GM18909 (cell line): ENCODE measurements at regions not wholly inside any gene's neighbourhood (a gene's known extent, or its start where the extent isn't known, plus 50 kb on each side); places are given as distances from the start of the nearest gene placed in this dataset.

Experiments
- ATAC-seq: cut with Tn5 transposase; IDR thresholded peaks from one replicate; pipeline ENCODE4 v1.9.1; 2021; ENCODE audit warnings: mild to moderate bottlenecking; ENCODE audit not compliant: unreplicated experiment, poor library complexity

- ATAC-seq, result no peak
These were observed 188.5 kb upstream of the KLF14 start for GRCh38 chr7:130922206-130923112.

DNA sequence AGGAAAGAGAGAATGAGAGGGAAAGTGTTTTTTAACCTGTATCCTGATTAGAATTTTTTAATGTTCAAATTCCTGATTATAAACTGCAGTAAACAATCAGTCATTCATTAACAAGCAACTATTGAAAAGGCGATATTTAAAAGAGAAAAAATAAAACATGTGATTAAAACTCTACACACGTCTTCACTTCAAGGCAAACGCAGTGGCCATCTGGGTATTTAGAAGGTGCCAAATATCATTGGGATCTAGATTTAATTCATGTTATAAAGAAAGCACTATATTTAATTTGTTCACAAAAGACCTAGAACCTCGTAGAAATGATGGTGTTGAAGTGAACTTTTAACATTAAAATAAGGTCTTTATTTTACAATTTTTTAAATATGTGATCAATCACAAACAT lies 189.4 kb upstream of the KLF14 start:
- ATAC-seq, result no peak

DNA sequence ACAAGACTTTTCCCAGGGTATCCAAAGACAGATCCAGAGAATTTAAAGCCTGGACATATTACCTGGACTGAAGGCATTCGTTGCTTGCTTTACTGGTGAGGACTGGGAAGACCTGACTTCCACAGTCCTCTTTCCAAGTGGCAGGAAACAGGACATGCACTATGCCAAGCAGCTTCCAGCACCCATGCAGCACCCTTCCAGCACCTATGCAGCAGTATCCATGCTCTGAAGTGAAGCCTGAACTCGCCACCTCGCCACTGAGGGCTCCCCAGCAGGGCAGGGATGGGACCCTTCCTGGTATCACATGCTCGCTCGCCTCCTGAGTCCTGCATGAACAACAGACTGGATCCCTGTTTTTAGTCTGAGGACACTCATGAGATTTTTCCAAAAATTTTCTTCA lies 189.9 kb upstream of the KLF14 start:
- no peak for ATAC-seq

GRCh38 chr7:130925136-130925794 lies 191.3 kb upstream of the KLF14 start:
- no peak for ATAC-seq

DNA sequence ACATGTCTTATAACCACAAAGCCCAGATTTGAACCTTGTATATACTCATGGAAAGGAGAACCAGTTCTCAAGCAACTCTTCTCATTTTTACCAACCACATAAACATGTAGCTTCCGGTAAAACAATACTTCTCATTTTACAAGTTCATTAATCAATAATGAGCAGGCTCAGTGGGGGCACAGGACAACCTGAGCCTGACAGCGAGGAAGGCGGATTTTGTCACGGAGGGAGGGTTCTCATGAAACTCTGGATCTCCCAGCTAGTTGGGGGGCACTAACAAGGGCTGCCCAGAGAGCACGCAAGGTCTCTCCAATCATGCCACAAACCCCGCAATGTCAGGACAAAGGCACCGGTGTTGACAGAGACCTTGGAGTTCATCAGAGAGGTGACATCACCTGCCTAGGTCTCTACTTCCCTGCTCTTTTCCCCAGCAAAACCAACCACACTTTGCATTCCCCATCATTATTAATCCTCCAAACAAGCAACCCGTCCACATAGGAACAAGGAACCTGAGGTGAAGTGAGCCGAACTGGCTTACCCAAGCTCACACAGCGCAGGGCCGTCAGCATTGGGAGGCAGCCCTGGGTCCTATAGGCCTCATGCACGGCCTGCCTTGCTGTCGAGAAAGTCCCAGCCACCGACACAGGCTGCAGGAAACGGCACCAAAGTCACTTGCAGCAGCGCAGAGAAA lies 192.1 kb upstream of the KLF14 start:
- ATAC-seq, result no peak

DNA sequence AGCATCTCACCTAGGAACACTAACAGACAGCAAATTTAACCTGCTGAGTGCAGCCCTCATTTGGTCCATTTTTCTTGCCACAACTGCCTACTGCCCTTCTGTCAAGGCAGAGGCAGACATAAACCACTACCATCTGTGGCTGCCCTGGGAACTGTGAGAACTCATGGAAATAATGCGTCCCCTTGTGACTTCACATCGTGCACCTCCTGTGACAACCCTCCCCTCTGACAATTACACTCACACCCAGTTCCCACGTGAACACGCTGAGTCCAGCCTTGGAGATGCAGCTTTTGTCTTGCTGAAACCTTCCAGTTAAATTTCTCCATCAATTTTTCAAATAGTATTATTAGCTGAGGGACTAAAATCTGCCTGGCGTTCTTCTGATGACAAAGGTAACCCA lies 193.1 kb upstream of the KLF14 start:
- ATAC-seq, result no peak

DNA sequence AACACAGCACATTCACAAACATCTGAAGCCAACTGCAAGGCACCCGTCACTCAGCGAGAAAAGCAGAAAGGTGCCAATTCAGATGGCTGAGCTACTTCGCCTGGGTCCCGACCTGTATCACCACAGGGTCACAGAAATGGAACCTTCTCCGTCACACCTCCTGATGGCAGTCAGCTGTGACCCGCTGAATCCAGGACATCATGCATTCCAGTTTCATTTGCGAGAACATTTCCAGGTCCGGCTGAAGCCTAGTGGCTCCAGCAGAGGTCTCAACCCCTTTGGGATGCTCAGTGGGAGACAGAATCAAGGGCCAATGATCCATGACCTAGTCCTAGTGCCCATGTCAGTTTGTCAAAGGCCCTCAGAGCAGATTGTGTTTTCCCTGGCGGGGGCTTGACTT lies 193.6 kb upstream of the KLF14 start:
- ATAC-seq, result no peak

DNA sequence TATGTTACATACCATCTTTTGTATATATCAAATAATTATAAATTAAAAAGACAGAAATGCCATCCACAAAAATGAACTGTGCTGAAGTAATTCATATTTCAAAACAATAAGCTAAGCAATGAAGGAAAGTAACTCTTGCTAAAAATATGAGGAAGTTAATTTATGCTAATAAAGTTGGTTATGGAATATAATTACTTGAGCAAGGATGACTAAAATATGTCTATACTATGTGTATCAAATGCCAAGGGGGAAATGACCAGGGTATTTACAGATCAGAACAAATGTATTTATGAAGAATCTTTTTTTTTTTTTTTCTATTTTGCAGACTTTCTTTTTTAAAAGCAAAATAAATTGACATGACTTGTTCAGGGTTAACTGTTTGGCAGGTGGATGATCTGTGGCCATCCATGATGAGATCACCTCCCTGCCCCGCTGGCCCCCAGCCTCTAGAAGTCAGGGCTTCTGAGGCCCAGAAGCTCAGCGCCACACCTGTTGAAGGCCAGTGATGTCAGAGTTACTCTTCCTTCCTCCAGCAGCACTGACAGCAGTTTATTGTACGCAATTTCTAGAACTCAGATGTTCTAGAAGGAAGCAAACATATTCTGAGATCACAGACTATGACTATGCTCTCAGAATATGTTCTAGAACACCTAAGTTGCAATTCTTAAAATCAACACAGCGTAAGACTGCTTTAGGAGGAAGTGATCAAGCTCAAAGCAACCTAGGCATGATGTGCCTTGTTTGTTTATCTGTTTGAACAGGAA lies 196.1 kb upstream of the KLF14 start:
- ATAC-seq, result no peak

GRCh38 chr7:130930681-130931080 lies 196.7 kb upstream of the KLF14 start:
- no peak for ATAC-seq

DNA sequence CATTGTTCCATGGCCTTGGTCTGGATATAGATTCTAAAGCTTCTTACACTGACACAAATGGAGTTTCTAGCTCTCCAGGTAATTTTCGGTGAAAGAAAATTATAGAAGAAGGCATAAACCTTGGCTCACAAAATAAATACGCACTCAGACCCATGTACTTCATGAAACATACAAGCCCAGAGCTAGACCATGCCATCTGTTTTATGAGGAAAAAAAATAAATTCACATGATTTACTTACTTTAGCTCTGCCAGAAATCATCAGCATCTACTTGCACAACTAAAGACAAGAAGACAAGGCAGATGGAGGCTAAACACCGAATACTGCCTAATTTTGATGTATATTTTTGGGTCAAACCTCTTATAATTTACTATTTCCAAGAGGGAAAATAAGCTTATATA lies 197.4 kb upstream of the KLF14 start:
- no peak for ATAC-seq

GRCh38 chr7:130932088-130932487 lies 198.1 kb upstream of the KLF14 start:
- no peak for ATAC-seq

DNA sequence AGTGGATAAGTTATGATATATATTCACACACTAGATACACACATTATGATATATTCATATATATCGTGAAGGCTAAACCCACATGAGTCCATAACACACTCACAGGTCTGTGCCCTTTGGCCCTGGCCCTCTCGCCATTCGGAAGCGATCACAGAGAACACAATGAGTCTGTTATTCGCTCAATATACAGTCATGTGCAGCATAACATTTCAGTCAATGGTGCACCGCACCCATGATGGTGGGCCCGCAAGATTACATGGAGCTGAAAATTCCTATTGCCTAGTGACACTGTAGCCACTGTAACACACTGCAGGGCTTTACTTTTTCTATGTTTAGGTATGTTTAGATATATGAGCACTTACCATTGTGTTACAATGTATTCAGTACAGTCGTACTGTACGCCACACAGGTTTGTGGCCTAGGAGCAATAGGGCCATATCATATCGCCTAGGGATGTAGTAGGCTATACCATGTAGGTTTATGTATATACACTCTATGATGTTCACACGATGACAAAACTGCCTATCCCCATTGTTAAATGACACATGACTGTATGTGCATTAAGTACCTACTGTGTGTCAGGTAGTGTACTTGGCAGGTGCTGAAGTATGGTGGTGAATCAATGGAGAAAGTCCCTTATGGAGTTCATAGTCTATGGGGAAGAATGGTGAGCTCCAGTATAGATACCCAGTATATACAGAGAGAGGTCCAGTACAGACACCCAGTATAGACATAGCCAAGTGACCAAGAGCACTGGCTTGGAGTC lies 198.8 kb upstream of the KLF14 start:
- no peak for ATAC-seq

- no peak for ATAC-seq
These were observed 199.9 kb upstream of the KLF14 start for GRCh38 chr7:130933919-130934318.

GRCh38 chr7:130935564-130936157 lies 201.7 kb upstream of the KLF14 start:
- ATAC-seq, result no peak

DNA sequence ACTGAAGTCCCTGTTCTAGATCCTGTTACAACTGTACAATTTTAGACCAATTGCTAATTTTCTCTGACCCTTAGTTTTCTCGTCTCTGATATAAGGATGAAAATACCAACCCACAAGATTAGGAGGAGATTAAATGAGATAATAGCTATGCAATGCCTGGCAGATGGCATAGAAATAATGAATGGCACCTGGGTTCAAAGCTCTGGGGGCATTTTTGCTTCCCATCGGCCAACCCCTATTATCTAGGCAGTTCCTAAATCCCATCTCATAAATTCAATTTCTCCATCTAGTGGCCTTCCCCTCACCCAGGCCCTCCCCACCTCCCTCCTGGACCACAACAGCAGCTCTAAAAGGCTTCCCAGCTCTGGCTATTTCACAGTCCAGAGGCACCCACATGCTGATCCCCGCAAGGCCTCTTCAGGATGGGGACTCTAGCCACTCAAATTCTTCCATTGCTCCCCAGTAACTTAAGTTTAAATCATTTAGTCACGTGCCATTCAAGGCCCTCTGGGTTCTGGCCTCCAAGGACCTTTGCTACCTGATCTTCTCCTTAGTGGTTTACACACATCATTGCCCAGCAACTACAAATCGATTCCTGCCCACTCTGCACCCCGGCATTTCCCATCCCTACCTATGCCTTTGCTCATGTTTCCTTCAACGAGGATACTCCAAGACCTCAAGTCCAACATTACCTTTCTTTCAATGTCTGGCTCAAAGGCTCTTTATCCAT lies 202.4 kb upstream of the KLF14 start:
- ATAC-seq, result no peak

GRCh38 chr7:130937016-130937415 lies 203.0 kb upstream of the KLF14 start:
- no peak for ATAC-seq

DNA sequence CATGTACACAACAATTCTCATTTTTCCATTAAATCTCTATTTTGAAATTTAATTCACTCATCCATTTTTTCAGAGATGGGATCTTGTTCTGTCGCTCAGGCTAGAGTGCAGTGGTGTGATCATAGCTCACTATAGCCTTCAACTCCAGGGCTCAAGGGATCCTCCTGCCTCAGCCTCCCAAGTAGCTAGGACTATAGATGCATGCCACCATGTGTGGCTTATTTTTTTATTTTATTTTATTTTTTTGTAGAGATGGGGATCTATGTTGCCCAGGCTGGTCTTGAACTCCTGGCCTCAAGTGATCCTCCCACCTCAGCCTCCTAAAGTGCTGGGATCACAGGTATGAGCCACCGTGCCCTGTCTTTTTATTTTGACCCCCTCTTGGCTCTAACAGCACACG lies 203.8 kb upstream of the KLF14 start:
- no peak for ATAC-seq

GRCh38 chr7:130938661-130939060 lies 204.7 kb upstream of the KLF14 start:
- no peak for ATAC-seq
